K562 (cell line): ENCODE measurements at regions not wholly inside any gene's neighbourhood (a gene's known extent, or its start where the extent isn't known, plus 50 kb on each side); places are given as distances from the start of the nearest gene placed in this dataset.

Source experiments
- ATAC-seq: fragments of 200-7000 bp; cut with Tn5 transposase; 3 replicates; pipeline ENCODE4 v1.9.1; 2020; ENCODE audit warnings: moderate library complexity
- BruUV-seq: library from RNA; stranded (reverse); fragments of 400-500 nt; replicated peaks from 2 replicates; lab custom pipeline; 2021; lab: Mats Ljungman, UMichigan
- CTCF ChIA-PET: fragments of 300-600 bp; formaldehyde crosslinking; extraction: SDS; loops from one replicate; lab custom pipeline; 2021; ENCODE audit warnings: low intra/inter-chr PET ratio; lab: Yijun Ruan, JAX
- POLR2A ChIA-PET: fragments of 300-600, 350-650 bp; sonication (Branson Sonifier 250); formaldehyde crosslinking; extraction: SDS; loops from one replicate; lab custom pipeline; 2021; ENCODE audit warnings: antibody characterized with exemption, inconsistent platforms; lab: Yijun Ruan, JAX
- DNase-seq, 4 experiments: peaks; one replicate each; pipeline versions ENCODE4 v3.0.0 to v3.0.0-alpha.2; 2011 to 2018; ENCODE audit warnings: low spot score in 3 of 4, mixed read lengths in 3 of 4; ENCODE audit errors: extremely low read depth in 1 of 4
- FAIRE-seq: peaks from 2 replicates; lab custom pipeline; 2011; peaks lifted over from hg19 to GRCh38; lab: Jason Lieb, UNC
- H2AFZ ChIP-seq: 2 replicates; pipeline ENCODE4 v1.6.0; 2011; ENCODE audit warnings: low read depth, low read length, control low read depth, inconsistent platforms
- H3K27ac ChIP-seq: fragments of 200-600 bp; 3 replicates; pipeline ENCODE4 v1.8.0; 2011; ENCODE audit warnings: low read depth, mild to moderate bottlenecking, control low read depth, inconsistent platforms, low read length, moderate library complexity, mixed read lengths; ENCODE audit errors: extremely low read depth
- H3K27me3 ChIP-seq, 2 experiments: fragments of 300-600 bp in 1 of 2; 2 replicates in 1 of 2; 3 replicates in 1 of 2; pipeline versions ENCODE4 v1.6.0 to v1.8.0; 2011; ENCODE audit warnings: inconsistent platforms in 2 of 2, low read length in 2 of 2, mild to moderate bottlenecking in 1 of 2, mixed read lengths in 1 of 2, moderate library complexity in 1 of 2; ENCODE audit not compliant: control insufficient read depth in 2 of 2, insufficient read depth in 2 of 2
- H3K36me3 ChIP-seq: fragments of 300-600 bp; 3 replicates; pipeline ENCODE4 v1.8.0; 2011; ENCODE audit warnings: mild to moderate bottlenecking, low read length, inconsistent platforms; ENCODE audit not compliant: control insufficient read depth, insufficient read depth
- H3K4me1 ChIP-seq, 2 experiments: fragments of 200-600 bp in 1 of 2; replicated peaks in 1 of 2; 2 replicates in 1 of 2; 3 replicates in 1 of 2; pipeline versions ENCODE4 v1.5.1 to v1.8.0; 2011; ENCODE audit warnings: inconsistent platforms in 2 of 2, low read length in 2 of 2, mild to moderate bottlenecking in 1 of 2, mixed read lengths in 1 of 2, moderate library complexity in 1 of 2; ENCODE audit not compliant: control insufficient read depth in 2 of 2, insufficient read depth in 2 of 2
- H3K4me2 ChIP-seq: 2 replicates; pipeline ENCODE4 v1.6.1; 2011; ENCODE audit warnings: low read length, control low read depth, inconsistent platforms, mixed read lengths; ENCODE audit not compliant: insufficient read depth
- H3K4me3 ChIP-seq: fragments of 200-600 bp; sonication (generic), shearing (Covaris generic); 2 replicates; pipeline ENCODE4 v1.5.1; 2016; ENCODE audit warnings: control low read depth, inconsistent platforms
- H3K79me2 ChIP-seq: fragments of 200-600 bp; 3 replicates; pipeline ENCODE4 v1.8.0; 2011; ENCODE audit warnings: low read length, inconsistent platforms; ENCODE audit not compliant: control insufficient read depth, insufficient read depth
- H3K9ac ChIP-seq, 2 experiments: 2 replicates each; pipeline versions ENCODE4 v1.6.0 to v1.6.1; 2011; ENCODE audit warnings: low read depth in 2 of 2, low read length in 2 of 2, control low read depth in 1 of 2, inconsistent platforms in 1 of 2, mild to moderate bottlenecking in 1 of 2, mixed read lengths in 1 of 2; ENCODE audit not compliant: insufficient read depth in 1 of 2
- H3K9me1 ChIP-seq: one replicate; pipeline ENCODE4 v1.6.0; 2011; ENCODE audit warnings: inconsistent platforms, mild to moderate bottlenecking, low read length, moderate library complexity; ENCODE audit not compliant: control insufficient read depth, insufficient read depth
- H3K9me3 ChIP-seq: replicated peaks from 2 replicates; pipeline ENCODE4 v1.5.1; 2011; ENCODE audit warnings: low read depth, low read length, inconsistent platforms; ENCODE audit not compliant: control insufficient read depth, insufficient read depth
- H4K20me1 ChIP-seq: replicated peaks from 2 replicates; pipeline ENCODE4 v1.6.1; 2011; ENCODE audit warnings: low read length, inconsistent platforms, mixed read lengths; ENCODE audit not compliant: control insufficient read depth, insufficient read depth
- BDP1 ChIP-seq: IDR thresholded peaks from 3 replicates; pipeline ENCODE4 v1.6.1; 2011; ENCODE audit not compliant: insufficient read length, insufficient read depth
- HDAC8 ChIP-seq: fragments of 450-650 bp; IDR thresholded peaks from 2 replicates; pipeline ENCODE4 v1.6.1; 2016; ENCODE audit warnings: mild to moderate bottlenecking, missing genetic modification characterization, moderate library complexity, missing compliant biosample characterization
- MTA3 ChIP-seq: fragments of 450-650 bp; formaldehyde crosslinking; IDR thresholded peaks from 2 replicates; pipeline ENCODE4 v1.6.1; 2017; ENCODE audit warnings: mild to moderate bottlenecking, borderline replicate concordance
- OTX1 ChIP-seq: fragments of 450-650 bp; formaldehyde crosslinking; IDR thresholded peaks from 2 replicates; pipeline ENCODE4 v1.4.0; 2022; ENCODE audit warnings: mild to moderate bottlenecking
- POLR2AphosphoS2 ChIP-seq: IDR thresholded peaks from 2 replicates; pipeline ENCODE4 v1.6.1; 2012; ENCODE audit warnings: low read length, improper control_type of control experiment
- POLR2B ChIP-seq: fragments of 450-650 bp; IDR thresholded peaks from 2 replicates; pipeline ENCODE4 v1.6.1; 2018; ENCODE audit warnings: low read depth; ENCODE audit not compliant: partially characterized antibody
- SLC30A9 ChIP-seq: fragments of 250-450 bp; sonication (Bioruptor Pico); IDR thresholded peaks from 2 replicates; pipeline ENCODE4 v1.8.0; 2022; ENCODE audit warnings: mild to moderate bottlenecking, moderate library complexity
- TCF15 ChIP-seq: fragments of 250-450 bp; sonication (Bioruptor Pico); IDR thresholded peaks from 2 replicates; pipeline ENCODE4 v1.8.0; 2022; ENCODE audit warnings: moderate library complexity, mild to moderate bottlenecking, inconsistent platforms
- ZNF507 ChIP-seq: conservative IDR thresholded peaks from 2 replicates; pipeline ENCODE4 v1.6.1; 2017; ENCODE audit warnings: missing genetic modification characterization, missing compliant biosample characterization
- ZNF584 ChIP-seq: fragments of 200-800 bp; sonication (Bioruptor generic); IDR thresholded peaks from 2 replicates; pipeline ENCODE4 v1.6.1; 2016; ENCODE audit warnings: low read depth, mild to moderate bottlenecking, missing genetic modification characterization, missing compliant biosample characterization
- ZNF589 ChIP-seq: fragments of 200-800 bp; sonication (Bioruptor generic); IDR thresholded peaks from 2 replicates; pipeline ENCODE4 v1.6.1; 2016; ENCODE audit warnings: low read depth, missing genetic modification characterization, missing compliant biosample characterization
- ZNF695 ChIP-seq: fragments of 450-650 bp; formaldehyde crosslinking; IDR thresholded peaks from 2 replicates; pipeline ENCODE4 v1.4.0; 2020; ENCODE audit warnings: mild to moderate bottlenecking, moderate library complexity
- WGBS: fragments of 100-300 bp; shearing (Covaris generic); methylation state at CpG from one replicate; pipeline ENCODE4 v1.1.6; 2016; ENCODE audit warnings: low coverage, mixed read lengths; ENCODE audit not compliant: insufficient coverage; ENCODE audit errors: missing lambda C conversion rate; 5-methylcytosine and 5-hydroxymethylcytosine counted together
- in situ Hi-C: fragments of 300-500 bp; cut with MboI; formaldehyde crosslinking; loops from 4 replicates; pipeline ENCODE4 v1.15.0; 2018; ENCODE audit warnings: inconsistent platforms, mixed read lengths
- intact Hi-C: fragments of 100-400 bp; cut with micrococcal nuclease; formaldehyde crosslinking; loops from 2 replicates; pipeline ENCODE4 v1.14.2; 2022

- no peaks in the 10 kb centered on the region for H3K9me3 ChIP-seq
- POLR2A ChIA-PET, result no interaction called here
- no peaks in the 10 kb centered on the region for H3K36me3 ChIP-seq
- no peaks in the 10 kb centered on the region for H3K9me1 ChIP-seq
- intact Hi-C loops, result no loop called here
- 0% methylated on average over 1 of the region's 1 CpG for WGBS
- no peaks in the 10 kb centered on the region for H3K27me3 ChIP-seq
- no peak for FAIRE-seq
- no peaks in the 10 kb centered on the region for H4K20me1 ChIP-seq
- TF ChIP-seq POLR2B (no peak), BDP1 (no peak), HDAC8 (tag) (no peak), ZNF507 (tag) (no peak), POLR2AphosphoS2 (no peak), ZNF589 (CRISPR knock-in tag) (no peak), OTX1 (CRISPR knock-in tag) (no peak), ZNF584 (CRISPR knock-in tag) (no peak), MTA3 (no peak), ZNF695 (CRISPR knock-in tag) (no peak), TCF15 (no peak), SLC30A9 (CRISPR knock-in tag) (no peak)
- TF ChIP-seq, all 486 proteins: peak for 0
- H3K4me2 ChIP-seq, result no peak overlapping the region
- ATAC-seq (no peak), DNase-seq (no peak)
- no peak overlapping the region for H2AFZ ChIP-seq
- CTCF ChIA-PET, result no interaction called here
- H3K9ac ChIP-seq, result no peak overlapping the region
- H3K4me3 ChIP-seq, result no peak overlapping the region
- H3K4me1 ChIP-seq, result no peaks in the 10 kb centered on the region
- in situ Hi-C loops, result no loop called here
- no TSS peak for BruUV-seq
- no peaks in the 10 kb centered on the region for H3K79me2 ChIP-seq
- H3K27ac ChIP-seq, result no peak overlapping the region
Observed at GRCh38 chr3:68239542-68239941, 585.1 kb upstream of the SUCLG2 start.
